ENCODE measurements at regions not wholly inside any gene's neighbourhood (a gene's known extent, or its start where the extent isn't known, plus 50 kb on each side); places are given as distances from the start of the nearest gene placed in this dataset.
A peak's percentile ranks its signal among the peaks of the same experiment; 100 is the strongest.

DNA sequence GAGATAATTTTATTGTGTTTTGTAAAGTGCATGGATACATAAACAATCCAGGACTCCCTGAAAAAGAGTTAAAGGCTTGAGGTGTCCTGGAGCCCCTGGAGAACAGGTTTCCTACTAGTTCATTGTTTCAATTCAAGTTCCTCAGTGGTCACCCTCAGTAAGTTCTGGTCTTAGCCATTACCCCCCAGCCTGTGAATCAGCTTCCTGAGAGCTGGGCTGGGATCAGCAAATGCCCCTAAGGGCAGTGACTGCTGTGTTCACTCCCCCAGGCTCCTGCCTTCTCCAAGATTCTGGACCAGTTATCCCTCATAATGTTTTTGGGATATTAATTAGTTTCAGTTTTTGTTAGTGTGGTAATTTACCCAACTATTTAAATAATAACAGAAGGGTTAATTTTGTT lies 151.6 kb upstream of the PRSS58 start:
- DNase-seq (ENCODE audit: low read depth), result no peak

DNA sequence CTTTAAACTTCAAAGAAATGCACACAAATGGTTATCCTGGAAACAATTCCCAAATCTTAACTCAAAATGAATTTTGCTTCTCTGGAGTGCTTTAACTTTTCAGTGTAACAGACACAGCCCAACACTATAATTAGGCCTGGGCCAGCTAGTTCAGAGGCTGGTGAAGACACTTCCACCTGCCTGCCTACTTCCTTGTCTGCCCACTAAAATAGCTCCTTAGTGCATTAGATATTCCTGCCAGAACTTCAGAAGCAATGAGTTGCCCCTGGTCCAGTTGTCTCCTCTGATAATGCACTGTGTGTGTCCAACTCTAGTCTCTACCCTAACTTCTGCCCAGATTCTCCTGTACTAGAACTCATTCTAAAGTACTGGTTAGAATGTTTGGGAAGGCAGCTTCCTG lies 150.9 kb upstream of the PRSS58 start:
- no peak for DNase-seq (ENCODE audit: low read depth)

DNA sequence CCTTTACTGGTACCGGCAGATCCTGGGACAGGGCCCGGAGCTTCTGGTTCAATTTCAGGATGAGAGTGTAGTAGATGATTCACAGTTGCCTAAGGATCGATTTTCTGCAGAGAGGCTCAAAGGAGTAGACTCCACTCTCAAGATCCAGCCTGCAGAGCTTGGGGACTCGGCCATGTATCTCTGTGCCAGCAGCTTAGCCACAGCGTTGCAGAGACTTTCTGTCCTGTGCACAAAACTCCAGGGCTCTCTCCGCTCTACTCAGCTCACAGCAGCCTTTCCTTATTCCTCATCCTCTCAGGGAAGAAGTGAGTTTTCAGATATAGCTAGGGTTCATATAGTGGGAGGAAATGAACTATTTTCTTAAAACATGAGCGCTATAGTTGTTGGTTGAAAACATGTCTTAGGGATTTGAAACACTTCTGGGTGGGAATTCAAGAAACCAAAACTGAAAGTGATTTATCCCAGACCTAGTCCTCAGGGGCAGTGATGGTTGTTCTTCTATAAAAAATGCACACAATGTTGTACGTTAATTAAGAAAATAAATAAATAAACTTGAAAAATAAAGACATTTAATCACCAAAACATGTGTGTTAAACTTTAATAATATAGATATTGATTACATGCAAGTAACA lies 150.2 kb upstream of the PRSS58 start:
- DNase-seq (ENCODE audit: low read depth), result no peak

DNA sequence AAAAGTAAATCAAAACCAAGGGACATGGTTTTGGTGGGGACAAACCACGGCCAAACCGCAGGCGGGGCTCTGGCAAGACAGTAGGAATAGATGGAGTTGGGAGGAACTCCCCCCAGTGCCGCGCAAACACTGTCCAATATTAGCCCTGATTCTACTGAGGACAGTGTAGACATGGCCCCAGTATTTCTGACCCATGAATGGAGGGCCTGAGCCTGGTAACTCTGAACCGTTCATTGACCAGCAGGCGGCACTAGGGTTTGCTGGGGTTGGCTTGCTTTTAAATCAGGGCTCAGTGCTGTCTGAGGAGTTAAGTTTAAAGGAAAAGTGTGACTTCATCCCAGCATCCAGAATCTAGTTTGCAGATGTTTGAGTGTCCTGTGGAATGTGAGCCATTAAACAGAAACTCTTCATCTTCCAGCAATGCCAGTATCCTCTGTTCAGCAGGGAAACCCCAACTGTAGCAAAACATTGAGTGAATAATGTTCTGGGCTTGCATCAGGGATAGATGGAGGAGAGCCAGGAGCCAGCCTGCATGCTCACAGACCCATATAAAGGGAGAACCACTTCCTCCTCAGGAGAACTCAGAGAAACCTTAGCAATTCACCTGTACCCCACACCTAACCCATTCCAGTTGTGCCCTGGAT lies 147.4 kb upstream of the PRSS58 start:
- peak; percentile 35 for DNase-seq (ENCODE audit: low read depth)

DNA sequence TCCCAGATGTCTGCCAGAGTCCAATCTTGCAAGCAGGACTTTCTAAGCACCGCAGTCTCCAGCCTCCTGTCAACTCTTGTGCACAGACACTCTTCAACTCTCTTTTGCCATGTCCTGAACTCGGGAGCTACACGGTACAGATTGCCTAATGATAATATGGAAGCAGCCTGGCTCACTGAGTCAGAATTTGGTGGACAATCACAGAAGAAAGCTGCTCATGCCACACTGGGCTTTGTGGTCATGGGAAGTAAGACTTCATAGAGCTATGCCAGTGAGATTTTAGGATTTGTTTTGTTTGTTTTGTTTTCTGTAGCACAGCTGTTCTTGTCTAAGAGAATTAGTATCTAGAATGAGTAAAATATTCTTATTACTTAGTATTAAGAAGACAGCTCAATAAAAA lies 144.1 kb upstream of the PRSS58 start:
- no peak for DNase-seq (ENCODE audit: low read depth)

DNA sequence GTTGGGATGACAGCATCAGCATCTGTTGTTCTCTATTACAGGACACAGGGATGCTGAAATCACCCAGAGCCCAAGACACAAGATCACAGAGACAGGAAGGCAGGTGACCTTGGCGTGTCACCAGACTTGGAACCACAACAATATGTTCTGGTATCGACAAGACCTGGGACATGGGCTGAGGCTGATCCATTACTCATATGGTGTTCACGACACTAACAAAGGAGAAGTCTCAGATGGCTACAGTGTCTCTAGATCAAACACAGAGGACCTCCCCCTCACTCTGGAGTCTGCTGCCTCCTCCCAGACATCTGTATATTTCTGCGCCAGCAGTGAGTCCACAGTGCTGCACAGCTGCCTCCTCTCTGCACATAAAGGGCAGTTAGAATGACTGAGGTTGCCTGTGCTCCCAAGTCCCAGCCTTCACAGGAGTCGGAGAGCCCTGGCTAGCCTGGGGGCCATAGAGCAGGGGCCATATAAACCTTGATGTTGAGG lies 142.2 kb upstream of the PRSS58 start:
- DNase-seq (ENCODE audit: low read depth), result no peak

DNA sequence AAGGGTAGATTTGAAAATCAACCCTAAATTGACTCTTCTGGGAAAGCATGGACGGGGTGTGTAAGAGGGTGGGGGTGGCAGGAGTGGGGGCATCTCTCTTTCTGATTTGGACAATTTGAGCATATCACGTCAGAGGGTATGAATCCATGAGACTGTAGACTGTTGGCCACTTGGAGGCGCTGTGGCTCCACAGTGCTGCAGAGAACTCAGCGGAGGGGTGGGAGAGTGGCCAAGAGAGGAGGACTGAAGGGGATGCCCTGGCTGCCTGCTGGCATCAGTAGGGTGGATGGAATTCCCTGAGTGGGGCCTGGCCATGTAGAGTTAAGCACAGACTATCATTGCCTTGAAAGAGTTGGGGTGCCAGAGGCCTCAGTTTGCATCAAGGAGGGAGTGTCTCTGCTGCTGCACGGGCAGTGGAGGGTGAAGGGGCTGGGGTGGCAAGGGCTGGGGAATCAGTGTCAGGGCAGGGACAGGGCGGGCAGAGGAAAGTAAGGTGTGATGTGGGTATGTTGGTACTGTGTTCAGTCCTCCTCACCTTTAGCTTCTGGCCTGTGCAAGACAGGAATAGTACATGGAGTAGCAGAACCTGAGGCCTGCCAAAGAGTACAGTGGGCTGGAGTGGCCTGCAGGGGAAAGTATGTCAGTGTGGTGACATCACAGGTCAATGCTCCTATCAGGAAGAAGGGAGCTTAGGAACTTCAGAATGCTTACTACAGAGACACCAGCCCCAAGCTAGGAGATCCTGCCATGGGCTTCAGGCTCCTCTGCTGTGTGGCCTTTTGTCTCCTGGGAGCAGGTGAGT lies 133.5 kb upstream of the PRSS58 start:
- DNase-seq (ENCODE audit: low read depth), result no peak

DNA sequence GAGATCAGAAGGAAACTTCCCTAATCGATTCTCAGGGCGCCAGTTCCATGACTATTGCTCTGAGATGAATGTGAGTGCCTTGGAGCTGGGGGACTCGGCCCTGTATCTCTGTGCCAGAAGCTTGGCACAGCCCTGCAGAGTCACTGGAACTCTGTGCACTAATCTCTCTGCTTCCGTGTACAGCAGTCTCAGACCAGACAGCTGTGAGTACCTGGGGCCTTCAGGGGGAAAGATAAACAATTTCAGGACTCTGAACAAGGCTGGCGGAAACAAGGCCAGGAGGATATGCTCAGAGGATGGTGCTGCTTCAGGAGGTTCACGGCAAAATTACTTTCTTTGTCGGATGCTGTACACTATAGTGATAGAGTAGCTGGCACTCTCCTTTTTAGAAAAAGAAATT lies 131.7 kb upstream of the PRSS58 start:
- no peak for DNase-seq (ENCODE audit: low read depth)

DNA sequence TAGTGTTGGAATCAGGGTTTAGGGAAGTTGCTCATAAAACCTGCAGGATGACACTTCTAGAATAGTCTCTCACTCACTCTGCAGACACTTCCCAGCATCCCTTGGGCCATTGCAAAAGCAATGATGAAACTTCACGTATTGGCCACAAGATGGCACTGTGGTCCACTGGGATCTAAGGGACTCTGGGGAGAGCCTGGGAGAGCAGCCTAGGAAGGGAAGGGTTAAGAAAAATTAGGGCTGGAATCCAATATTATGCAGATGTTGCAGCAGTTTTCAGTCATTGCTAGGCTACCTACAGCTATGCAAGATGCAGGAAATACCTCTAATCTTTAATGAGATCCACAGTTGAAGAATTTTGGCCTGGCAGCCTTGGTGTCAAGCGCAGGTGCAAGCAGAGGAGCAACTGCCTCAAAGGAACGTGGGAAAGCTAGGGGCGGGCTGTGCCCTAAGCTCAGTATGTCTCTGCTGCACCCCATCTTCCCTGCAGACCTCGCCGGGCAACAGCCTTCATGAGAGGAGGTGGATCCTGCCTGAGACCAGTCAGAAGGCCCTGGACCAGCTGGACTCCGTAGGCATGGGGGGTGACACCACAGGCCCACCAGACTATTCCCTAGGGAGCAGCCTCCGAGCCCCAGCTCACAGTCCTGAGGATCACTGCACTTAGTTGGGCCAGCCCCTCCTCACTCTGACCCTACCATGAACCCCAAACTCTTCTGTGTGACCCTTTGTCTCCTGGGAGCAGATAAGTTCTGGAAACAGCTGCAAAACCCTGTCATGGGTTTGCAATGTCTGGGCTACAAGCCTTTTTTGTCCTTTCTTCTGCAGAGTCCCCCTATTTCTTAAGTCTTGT lies 127.9 kb upstream of the PRSS58 start:
- peak; percentile 68 for DNase-seq (ENCODE audit: low read depth)

DNA sequence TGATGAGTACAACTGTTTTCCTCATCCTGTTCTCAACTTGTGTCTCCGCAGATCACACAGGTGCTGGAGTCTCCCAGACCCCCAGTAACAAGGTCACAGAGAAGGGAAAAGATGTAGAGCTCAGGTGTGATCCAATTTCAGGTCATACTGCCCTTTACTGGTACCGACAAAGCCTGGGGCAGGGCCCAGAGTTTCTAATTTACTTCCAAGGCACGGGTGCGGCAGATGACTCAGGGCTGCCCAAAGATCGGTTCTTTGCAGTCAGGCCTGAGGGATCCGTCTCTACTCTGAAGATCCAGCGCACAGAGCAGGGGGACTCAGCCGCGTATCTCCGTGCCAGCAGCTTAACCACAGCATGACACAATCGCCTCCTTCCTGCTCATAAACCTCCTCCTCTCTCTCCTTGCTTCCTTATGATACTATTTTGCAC lies 126.7 kb upstream of the PRSS58 start:
- DNase-seq (ENCODE audit: low read depth), result peak; percentile 82

DNA sequence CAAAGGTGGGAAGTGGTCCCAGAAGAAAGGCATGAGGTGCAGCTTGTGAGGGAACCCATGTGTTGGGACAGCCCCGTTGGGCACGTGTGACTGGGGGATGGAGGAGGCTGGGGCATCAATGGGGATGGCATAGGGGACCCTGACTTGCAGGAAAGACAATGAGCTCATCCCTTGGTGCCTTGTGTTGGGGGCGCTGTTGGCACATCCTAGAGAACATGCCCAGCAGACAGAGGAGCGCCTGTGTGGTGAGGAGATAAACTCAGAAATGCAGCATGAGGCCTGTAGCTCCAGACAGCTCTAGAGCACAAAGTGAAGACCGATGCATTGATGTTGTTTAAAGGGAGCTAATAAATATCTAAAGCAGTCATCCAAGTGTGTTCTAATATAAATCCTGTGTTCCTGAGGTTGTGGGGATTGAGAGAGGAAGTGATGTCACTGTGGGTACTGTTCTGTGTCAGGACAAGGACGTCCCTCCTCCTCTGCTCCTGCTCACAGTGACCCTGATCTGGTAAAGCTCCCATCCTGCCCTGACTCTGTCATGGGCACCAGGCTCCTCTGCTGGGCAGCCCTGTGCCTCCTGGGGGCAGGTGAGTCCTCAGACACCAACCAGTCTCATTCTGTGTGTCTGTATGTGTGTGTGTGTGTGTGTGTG lies 126.1 kb upstream of the PRSS58 start:
- DNase-seq (ENCODE audit: low read depth), result peak; percentile 90

DNA sequence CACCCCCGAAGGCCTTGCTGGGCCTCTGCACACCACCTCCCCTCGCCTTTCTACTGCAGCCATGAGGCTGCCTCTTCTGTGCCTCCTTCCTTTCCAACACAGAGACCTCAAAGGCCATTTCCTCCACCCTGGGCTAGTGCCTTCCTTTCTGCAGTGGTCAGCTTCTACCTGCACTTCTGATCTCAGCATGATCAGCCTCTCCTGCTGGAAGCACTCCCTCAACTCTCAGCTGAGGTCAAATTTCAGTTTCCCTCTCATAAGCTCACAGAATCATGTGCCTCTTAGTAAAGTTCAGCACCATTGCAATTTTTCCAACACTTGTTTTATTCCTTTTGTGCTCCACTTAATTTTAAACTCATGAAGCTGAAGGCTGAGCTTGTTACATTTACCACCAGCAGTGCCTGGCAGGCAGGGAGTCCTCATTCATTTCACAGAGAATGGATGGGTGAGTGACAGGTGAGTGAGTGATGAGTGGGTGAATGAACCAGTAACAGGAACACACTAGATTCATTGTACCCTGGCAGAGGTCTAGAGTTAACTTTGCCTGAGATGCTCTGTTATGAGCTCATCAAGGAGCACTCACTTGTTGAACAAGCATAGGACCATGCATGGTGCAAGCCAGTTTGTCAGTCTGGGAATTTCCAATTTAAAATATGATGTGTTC lies 124.0 kb upstream of the PRSS58 start:
- DNase-seq (ENCODE audit: low read depth), result peak; percentile 82

DNA sequence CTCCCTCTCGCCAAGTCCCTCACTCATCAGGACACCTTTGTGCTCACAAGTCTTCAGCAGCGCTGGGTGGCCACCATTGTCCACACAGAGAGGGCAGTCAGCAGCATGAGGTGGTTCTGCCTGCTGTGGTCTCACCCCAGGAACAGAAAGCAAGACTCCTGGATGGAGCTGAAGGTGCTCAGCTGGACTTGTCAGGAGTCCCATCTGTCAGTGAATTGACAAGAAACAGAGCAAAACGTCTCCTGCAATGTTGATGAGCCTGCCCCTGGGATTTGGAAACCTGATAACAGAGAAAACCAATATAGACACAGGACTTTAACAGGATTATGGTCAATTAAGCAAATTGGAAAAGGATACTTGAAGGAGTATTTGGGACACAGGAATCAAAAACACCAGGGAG lies 122.2 kb upstream of the PRSS58 start:
- no peak for DNase-seq (ENCODE audit: low read depth)

DNA sequence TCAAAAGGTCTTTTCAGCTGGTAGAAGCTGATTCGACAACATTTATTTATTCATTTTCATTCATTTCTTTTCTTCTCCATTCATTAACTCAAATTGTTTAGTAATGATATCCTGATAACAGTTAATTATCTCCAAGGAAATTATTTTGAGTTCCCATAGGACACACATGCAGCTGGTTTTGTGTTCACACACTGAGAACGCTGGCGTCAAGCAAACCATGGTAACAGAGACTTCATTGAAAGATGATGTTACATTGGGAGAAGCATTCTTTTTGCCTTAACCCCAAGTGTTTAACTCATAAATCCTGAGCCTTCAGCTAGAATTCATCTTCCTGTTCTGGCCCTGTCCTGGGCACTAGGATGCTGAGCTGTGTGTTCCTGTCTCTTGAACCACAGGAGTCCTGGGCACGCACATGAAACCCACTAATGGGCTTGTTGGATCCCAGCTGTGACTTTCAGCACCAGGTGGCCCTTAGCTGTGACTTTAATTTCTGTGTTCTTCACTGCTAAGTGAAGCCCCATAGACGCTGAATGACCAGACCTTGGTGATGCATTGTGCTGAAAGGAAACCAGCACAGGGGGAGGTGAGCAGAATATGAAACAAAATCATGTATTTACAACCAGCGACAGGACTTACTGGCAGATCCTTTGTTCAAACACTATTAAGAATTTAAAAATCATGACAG lies 121.5 kb upstream of the PRSS58 start:
- DNase-seq (ENCODE audit: low read depth), result no peak

DNA sequence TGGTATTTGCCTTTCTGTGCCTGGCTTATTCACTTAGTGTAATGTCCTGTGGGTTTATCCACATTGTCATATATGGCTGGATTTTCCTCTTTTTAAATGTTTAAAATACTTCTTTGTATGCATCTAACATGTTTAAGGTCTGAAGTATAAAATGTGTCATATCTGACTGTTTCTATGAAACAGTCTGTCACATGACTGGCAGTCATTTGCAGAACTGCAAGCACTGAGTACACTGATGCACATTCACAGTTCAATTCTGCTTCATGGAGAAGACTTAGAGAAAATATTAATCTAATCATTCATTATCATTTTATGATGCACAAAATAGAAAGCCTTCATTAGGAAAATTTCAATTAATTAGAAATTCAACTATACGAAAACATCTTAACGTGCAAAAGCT lies 119.7 kb upstream of the PRSS58 start:
- DNase-seq (ENCODE audit: low read depth), result no peak

DNA sequence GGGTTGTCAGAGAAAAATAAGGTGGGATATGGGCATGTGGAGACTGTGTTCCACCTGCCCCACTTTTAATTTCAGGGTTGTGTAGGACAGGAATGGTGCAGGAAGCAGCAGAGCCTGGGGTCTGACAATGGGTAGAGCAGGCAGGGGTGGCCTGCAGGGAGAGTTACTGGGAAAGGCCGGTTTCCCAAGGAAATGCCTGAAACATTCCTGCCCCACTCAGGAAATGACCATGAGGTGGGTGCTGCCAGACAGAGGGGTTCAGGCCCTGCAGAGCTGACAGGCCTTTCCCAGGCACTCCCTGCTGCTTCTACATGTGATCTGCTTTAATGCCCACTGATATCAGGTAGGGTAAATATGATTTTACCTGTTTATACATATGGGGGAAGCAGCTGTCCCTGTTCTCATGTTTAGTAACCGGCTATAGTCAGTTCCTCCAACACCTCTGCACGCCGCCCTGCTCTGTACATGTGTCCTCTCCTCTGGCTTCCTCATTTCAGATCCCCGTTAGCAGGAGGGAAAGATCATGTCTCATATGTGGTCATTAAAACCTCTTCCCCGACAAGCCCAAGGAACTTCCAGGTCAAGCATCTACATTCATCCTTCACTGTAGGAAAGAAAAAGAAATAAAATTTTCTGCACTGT lies 118.6 kb upstream of the PRSS58 start:
- peak; percentile 48 for DNase-seq (ENCODE audit: low read depth)

DNA sequence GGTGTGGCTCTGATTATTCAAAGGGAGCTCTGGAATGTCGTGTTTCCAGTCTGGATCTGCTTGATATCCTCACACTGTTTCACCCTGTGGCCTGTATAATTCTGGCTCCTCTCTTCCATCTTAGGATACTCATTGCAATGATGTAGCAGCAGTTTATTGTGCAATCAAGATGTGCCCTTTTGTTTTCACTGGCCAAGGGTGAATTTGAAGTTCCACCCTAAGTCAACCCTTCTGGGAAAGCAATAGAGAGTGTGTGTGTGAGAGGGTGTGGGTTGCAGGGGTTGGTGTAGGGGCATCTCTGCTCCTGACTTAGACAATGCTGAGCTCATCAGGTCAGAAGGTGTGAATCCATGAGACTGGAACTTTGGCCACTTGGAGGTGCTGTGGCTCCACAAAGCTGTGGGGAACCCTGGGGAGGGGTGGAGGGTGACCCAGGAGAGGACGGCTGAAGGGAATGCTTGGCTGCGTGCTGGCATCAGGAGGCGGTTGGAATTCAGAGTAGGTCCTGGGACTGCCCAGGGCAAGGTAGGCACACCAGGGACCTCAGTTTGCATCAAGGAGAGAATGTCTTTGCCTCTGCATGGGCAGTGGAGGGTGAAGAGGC lies 118.0 kb upstream of the PRSS58 start:
- DNase-seq (ENCODE audit: low read depth), result peak; percentile 94

DNA sequence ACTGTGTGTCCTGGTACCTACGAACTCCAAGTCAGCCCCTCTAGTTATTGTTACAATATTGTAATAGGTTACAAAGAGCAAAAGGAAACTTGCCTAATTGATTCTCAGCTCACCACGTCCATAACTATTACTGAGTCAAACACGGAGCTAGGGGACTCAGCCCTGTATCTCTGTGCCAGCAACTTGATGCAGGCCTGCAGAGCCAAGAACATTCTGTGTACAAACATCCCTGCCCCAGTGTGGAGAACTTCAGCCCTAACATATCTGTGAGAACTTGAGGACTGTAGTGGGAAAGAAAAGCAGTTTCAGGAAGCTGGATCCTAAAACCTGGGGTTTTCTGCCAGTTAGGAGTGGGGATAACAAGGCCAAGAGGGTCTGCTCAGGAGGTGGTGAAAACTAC lies 114.9 kb upstream of the PRSS58 start:
- DNase-seq (ENCODE audit: low read depth), result no peak
